ENCODE measurements at regions not wholly inside any gene's neighbourhood (a gene's known extent, or its start where the extent isn't known, plus 50 kb on each side); places are given as distances from the start of the nearest gene placed in this dataset.
A peak's percentile ranks its signal among the peaks of the same experiment; 100 is the strongest.

GRCh38 chr4:3658530-3658913, 107.7 kb upstream of the ADRA2C start:
- Mint-ChIP-seq H3K4me1 (peaks cover 0 to 11% (median 9%) of the 10 kb centered on the region in 3 donors), H3K27me3 (peaks cover 46% of the 10 kb centered on the region), H3K27ac (no peak overlapping the region), H3K9me3 (no peaks in the 10 kb centered on the region), H3K36me3 (no peaks in the 10 kb centered on the region), H3K4me3 (no peak overlapping the region)

GRCh38 chr4:3657902-3658529, 108.2 kb upstream of the ADRA2C start:
- Mint-ChIP-seq H3K36me3 (no peaks in the 10 kb centered on the region), H3K9me3 (no peaks in the 10 kb centered on the region), H3K4me1 (peaks cover 0 to 11% (median 9%) of the 10 kb centered on the region in 3 donors), H3K27ac (no peak overlapping the region), H3K27me3 (peaks cover 46% of the 10 kb centered on the region), H3K4me3 (no peak overlapping the region)

- Mint-ChIP-seq H3K4me3 (peak overlapping the region in 1 of 4 donors; percentile 72), H3K36me3 (no peaks in the 10 kb centered on the region), H3K4me1 (peaks cover 0 to 11% (median 9%) of the 10 kb centered on the region in 3 donors), H3K27ac (no peak overlapping the region), H3K9me3 (no peaks in the 10 kb centered on the region), H3K27me3 (peaks cover 39% of the 10 kb centered on the region)
Measured at GRCh38 chr4:3656416-3657356, 109.5 kb upstream of the ADRA2C start.

- Mint-ChIP-seq H3K36me3 (no peaks in the 10 kb centered on the region), H3K4me3 (peak overlapping the region in 1 of 4 donors; percentile 72), H3K27me3 (peaks cover 33% of the 10 kb centered on the region), H3K9me3 (no peaks in the 10 kb centered on the region), H3K27ac (no peak overlapping the region), H3K4me1 (peaks cover 0 to 10% (median 8%) of the 10 kb centered on the region in 3 donors)
Measured at GRCh38 chr4:3655963-3656362, 110.2 kb upstream of the ADRA2C start.

GRCh38 chr4:3655485-3655884, 110.7 kb upstream of the ADRA2C start:
- no peak overlapping the region for H3K27ac Mint-ChIP-seq
- H3K4me1 Mint-ChIP-seq, result peaks cover 0 to 8% (median 4%) of the 10 kb centered on the region in 3 donors
- no peaks in the 10 kb centered on the region for H3K9me3 Mint-ChIP-seq
- H3K27me3 Mint-ChIP-seq, result peaks cover 33% of the 10 kb centered on the region
- no peaks in the 10 kb centered on the region for H3K36me3 Mint-ChIP-seq
- no peak overlapping the region for H3K4me3 Mint-ChIP-seq

GRCh38 chr4:3654036-3654807, 112.0 kb upstream of the ADRA2C start:
- no peak overlapping the region for H3K27ac Mint-ChIP-seq
- no peaks in the 10 kb centered on the region for H3K36me3 Mint-ChIP-seq
- H3K4me3 Mint-ChIP-seq, result no peak overlapping the region
- H3K4me1 Mint-ChIP-seq, result peaks cover 0 to 8% (median 4%) of the 10 kb centered on the region in 3 donors
- H3K9me3 Mint-ChIP-seq, result no peaks in the 10 kb centered on the region
- peaks cover 29% of the 10 kb centered on the region for H3K27me3 Mint-ChIP-seq

- Mint-ChIP-seq H3K27me3 (peaks cover 21% of the 10 kb centered on the region), H3K36me3 (no peaks in the 10 kb centered on the region), H3K9me3 (no peaks in the 10 kb centered on the region), H3K27ac (no peak overlapping the region), H3K4me1 (peaks cover 0 to 8% (median 4%) of the 10 kb centered on the region in 3 donors), H3K4me3 (no peak overlapping the region)
Measured at GRCh38 chr4:3652586-3652985, 113.6 kb upstream of the ADRA2C start.

- Mint-ChIP-seq H3K9me3 (no peaks in the 10 kb centered on the region), H3K27ac (no peak overlapping the region), H3K4me3 (peak overlapping the region in 1 of 4 donors; percentile 75)
Measured at GRCh38 chr4:3651267-3651845, 114.8 kb upstream of the ADRA2C start.

GRCh38 chr4:3649491-3649890, 116.7 kb upstream of the ADRA2C start:
- Mint-ChIP-seq H3K4me3 (no peak overlapping the region), H3K27me3 (peaks cover 6% of the 10 kb centered on the region), H3K4me1 (peaks cover 0 to 1% (median 0%) of the 10 kb centered on the region in 3 donors), H3K27ac (no peak overlapping the region), H3K36me3 (no peaks in the 10 kb centered on the region), H3K9me3 (no peaks in the 10 kb centered on the region)

More at GRCh38 chr4:3651267-3651845, 114.8 kb upstream of the ADRA2C start:
- Mint-ChIP-seq H3K36me3 (no peaks in the 10 kb centered on the region), H3K27me3 (peaks cover 15% of the 10 kb centered on the region), H3K4me1 (peaks cover 0 to 1% (median 0%) of the 10 kb centered on the region in 3 donors)

- H3K4me3 Mint-ChIP-seq, result no peak overlapping the region
- H3K27ac Mint-ChIP-seq, result no peak overlapping the region
- H3K36me3 Mint-ChIP-seq, result peaks cover 1% of the 10 kb centered on the region
- peaks cover 0 to 3% (median 0%) of the 10 kb centered on the region in 3 donors for H3K4me1 Mint-ChIP-seq
- peaks cover 7% of the 10 kb centered on the region for H3K27me3 Mint-ChIP-seq
- no peaks in the 10 kb centered on the region for H3K9me3 Mint-ChIP-seq
Measured at GRCh38 chr4:3648731-3649130, 116.5 kb upstream of the LRPAP1 start.

- peaks cover 0 to 3% (median 0%) of the 10 kb centered on the region in 3 donors for H3K4me1 Mint-ChIP-seq
- no peak overlapping the region for H3K4me3 Mint-ChIP-seq
- H3K27me3 Mint-ChIP-seq, result peaks cover 5% of the 10 kb centered on the region
- H3K27ac Mint-ChIP-seq, result no peak overlapping the region
- H3K9me3 Mint-ChIP-seq, result no peaks in the 10 kb centered on the region
- peaks cover 1% of the 10 kb centered on the region for H3K36me3 Mint-ChIP-seq
Measured at GRCh38 chr4:3648195-3648594, 116.0 kb upstream of the LRPAP1 start.

- Mint-ChIP-seq H3K36me3 (peaks cover 1% of the 10 kb centered on the region), H3K4me1 (peaks cover 0 to 3% (median 0%) of the 10 kb centered on the region in 3 donors), H3K9me3 (no peaks in the 10 kb centered on the region), H3K4me3 (no peak overlapping the region), H3K27ac (no peak overlapping the region), H3K27me3 (peaks cover 5% of the 10 kb centered on the region)
Measured at GRCh38 chr4:3647421-3647820, 115.2 kb upstream of the LRPAP1 start.

GRCh38 chr4:3645711-3646679, 113.8 kb upstream of the LRPAP1 start:
- no peaks in the 10 kb centered on the region for H3K9me3 Mint-ChIP-seq
- peaks cover 5% of the 10 kb centered on the region for H3K27me3 Mint-ChIP-seq
- H3K36me3 Mint-ChIP-seq, result peaks cover 1% of the 10 kb centered on the region
- H3K4me1 Mint-ChIP-seq, result peaks cover 0 to 3% (median 0%) of the 10 kb centered on the region in 3 donors
- no peak overlapping the region for H3K27ac Mint-ChIP-seq
- H3K4me3 Mint-ChIP-seq, result no peak overlapping the region

Data from IgD-negative memory B cell (primary cell).